ENCODE measurements at regions not wholly inside any gene's neighbourhood (a gene's known extent, or its start where the extent isn't known, plus 50 kb on each side); places are given as distances from the start of the nearest gene placed in this dataset.

DNA sequence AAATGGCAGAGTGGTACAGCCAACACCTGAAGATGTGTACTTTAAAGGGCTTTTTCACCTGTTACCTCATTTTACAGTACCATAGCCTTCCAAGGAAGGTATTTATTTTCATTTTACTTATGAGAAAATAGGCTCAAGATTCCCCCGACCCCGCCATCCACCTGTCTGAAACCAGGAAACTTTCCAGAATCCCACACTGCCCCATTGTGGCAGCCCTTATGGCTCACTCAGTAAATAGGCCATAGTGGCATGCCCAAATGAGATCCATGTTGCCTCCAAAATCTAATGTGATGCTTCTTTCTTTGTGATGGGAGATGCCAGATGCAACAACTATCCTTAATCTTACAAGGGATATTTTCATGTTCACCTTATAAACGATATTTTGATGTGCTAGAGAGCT lies 97.8 kb downstream of the EBNA1BP2 start:
- DNase-seq (no peak), ATAC-seq (no peak)
- H3K36me3 ChIP-seq (replicated peaks in 1 of 2; ENCODE audit: insufficient read depth in 1 of 2, low read depth in 2 of 2) = no peaks in the 10 kb centered on the region
- H3K27me3 ChIP-seq = no peaks in the 10 kb centered on the region
- TF ChIP-seq POLR2A (IDR thresholded peaks at IDR 0.05) = no peak
- TF ChIP-seq, protein P1, sequence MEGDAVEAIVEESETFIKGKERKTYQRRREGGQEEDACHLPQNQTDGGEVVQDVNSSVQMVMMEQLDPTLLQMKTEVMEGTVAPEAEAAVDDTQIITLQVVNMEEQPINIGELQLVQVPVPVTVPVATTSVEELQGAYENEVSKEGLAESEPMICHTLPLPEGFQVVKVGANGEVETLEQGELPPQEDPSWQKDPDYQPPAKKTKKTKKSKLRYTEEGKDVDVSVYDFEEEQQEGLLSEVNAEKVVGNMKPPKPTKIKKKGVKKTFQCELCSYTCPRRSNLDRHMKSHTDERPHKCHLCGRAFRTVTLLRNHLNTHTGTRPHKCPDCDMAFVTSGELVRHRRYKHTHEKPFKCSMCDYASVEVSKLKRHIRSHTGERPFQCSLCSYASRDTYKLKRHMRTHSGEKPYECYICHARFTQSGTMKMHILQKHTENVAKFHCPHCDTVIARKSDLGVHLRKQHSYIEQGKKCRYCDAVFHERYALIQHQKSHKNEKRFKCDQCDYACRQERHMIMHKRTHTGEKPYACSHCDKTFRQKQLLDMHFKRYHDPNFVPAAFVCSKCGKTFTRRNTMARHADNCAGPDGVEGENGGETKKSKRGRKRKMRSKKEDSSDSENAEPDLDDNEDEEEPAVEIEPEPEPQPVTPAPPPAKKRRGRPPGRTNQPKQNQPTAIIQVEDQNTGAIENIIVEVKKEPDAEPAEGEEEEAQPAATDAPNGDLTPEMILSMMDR (IDR thresholded peaks at IDR 0.05) = peak in 1 of 7 experiments; percentile 11
- WGBS, 2 donors = 74 to 75% methylated on average over 3 of the region's 3 CpGs
- peaks cover 10% of the 10 kb centered on the region for H3K4me1 ChIP-seq
- no peak overlapping the region for H3K4me3 ChIP-seq
- H3K9me3 ChIP-seq = no peaks in the 10 kb centered on the region
- no peak overlapping the region for H3K27ac ChIP-seq
- intact Hi-C loops (cut with DNase I) = loop anchor here (5.0 kb wide), 1 partner anchor 162 kb away; no protein-coding TSS in a partner anchor

DNA sequence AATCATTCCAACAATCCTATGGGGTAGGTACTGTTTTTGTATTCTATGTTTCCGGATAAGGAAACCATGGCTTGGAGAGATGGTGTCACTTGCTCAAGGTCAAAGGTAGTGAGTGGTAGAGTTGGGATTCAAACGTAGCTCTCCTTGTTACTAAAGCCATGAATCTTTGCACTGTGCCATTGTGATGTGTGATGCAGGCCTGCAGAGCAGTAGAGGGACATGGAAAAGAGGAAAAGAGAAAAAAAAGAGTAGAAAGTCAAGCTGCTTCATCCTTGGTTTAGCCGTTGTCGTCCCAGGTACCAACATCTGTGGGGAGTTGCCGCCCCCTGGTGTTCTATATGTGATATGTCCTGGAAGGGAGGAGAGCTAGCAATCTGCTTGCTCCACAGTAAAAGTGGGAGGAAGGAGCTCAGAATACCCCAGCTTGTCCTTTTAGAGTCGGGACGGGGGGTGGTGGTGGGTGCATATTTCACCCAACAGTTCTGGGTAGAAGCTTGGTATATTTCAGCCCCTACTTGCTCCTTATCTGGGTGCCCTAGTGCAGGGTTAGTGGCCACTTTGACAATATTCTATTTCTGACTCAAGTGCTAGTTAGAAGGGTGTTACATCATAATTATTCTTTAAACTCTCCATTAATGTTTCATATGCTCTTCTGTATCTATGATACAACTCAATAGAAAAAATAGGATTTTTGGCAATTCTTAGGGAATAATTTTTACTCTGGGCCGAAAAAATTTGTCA lies 98.4 kb downstream of the EBNA1BP2 start:
- no peak overlapping the region for H3K4me3 ChIP-seq
- 16% methylated on average over 8 of the region's 8 CpGs for WGBS, 2 donors
- H3K27ac ChIP-seq = no peak overlapping the region
- no peak for TF ChIP-seq POLR2A (IDR thresholded peaks at IDR 0.05)
- TF ChIP-seq, protein P1 (IDR thresholded peaks at IDR 0.05) = peak; percentile 33 to 94 (median 91)
- H3K27me3 ChIP-seq = no peaks in the 10 kb centered on the region
- peak; percentile 82 for ATAC-seq
- no peaks in the 10 kb centered on the region for H3K36me3 ChIP-seq (replicated peaks in 1 of 2; ENCODE audit: insufficient read depth in 1 of 2, low read depth in 2 of 2)
- intact Hi-C loops (cut with DNase I) = loop anchor here (5.0 kb wide), 1 partner anchor 161 kb away; no protein-coding TSS in a partner anchor
- no peaks in the 10 kb centered on the region for H3K9me3 ChIP-seq
- DNase-seq = peak; percentile 77 to 82 (median 80)
- H3K4me1 ChIP-seq = peaks cover 16% of the 10 kb centered on the region

DNA sequence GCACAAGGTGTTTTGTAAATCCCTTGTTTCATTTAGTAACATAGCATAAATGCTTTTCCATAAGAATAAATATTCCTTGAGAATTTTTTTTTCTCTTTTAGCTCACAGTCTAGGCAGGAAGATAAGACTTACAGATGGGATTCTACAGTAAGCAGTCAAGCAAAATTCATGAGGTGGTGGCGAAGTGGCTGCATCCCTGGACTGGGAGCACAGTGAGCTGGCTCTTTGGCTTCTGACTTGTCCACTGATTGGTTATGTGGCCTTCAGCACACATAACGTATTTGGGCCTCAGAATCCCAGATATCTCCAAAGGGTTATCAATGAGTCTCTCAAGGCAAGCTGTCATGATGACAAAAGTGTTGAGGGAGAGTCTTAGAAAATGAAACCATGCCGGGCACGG lies 99.8 kb downstream of the EBNA1BP2 start:
- no peak overlapping the region for H3K4me3 ChIP-seq
- H3K36me3 ChIP-seq (replicated peaks in 1 of 2; ENCODE audit: insufficient read depth in 1 of 2, low read depth in 2 of 2) = no peaks in the 10 kb centered on the region
- H3K9me3 ChIP-seq = no peaks in the 10 kb centered on the region
- intact Hi-C loops (cut with DNase I) = loop anchor here (5.0 kb wide), 1 partner anchor 160 kb away; no protein-coding TSS in a partner anchor
- DNase-seq (no peak), ATAC-seq (no peak)
- no peak overlapping the region for H3K27ac ChIP-seq
- 66 to 75% methylated on average over 4 of the region's 4 CpGs for WGBS, 2 donors
- H3K4me1 ChIP-seq = peaks cover 25% of the 10 kb centered on the region
- TF ChIP-seq POLR2A (IDR thresholded peaks at IDR 0.05) = no peak
- TF ChIP-seq, protein P1 (IDR thresholded peaks at IDR 0.05) = no peak
- no peaks in the 10 kb centered on the region for H3K27me3 ChIP-seq

DNA sequence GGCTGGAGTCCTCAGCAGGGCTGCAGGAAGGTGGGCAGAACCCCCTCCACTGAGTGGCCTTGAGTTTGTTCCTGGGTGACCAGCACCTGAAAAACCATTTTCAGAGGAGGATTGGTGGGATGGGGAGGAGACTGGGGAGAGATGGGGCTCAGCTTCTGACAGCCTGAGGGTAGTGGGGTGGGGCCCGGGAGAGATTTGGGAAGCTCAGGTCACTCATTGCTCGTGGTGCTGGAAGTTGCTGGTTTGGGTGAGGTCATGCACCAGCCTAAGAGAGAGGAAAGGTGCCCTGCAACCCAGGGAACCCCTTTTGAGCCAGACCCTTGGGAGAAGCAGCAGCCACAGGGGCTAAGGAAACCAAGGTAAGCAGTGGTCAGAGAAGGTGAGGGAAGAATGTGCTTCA lies 100.8 kb downstream of the EBNA1BP2 start:
- no peaks in the 10 kb centered on the region for H3K27me3 ChIP-seq
- peaks cover 25% of the 10 kb centered on the region for H3K4me1 ChIP-seq
- WGBS, 2 donors = 75 to 77% methylated on average over 2 of the region's 2 CpGs
- no peak for DNase-seq
- TF ChIP-seq, protein P1 (IDR thresholded peaks at IDR 0.05) = no peak
- TF ChIP-seq POLR2A (IDR thresholded peaks at IDR 0.05) = no peak
- no peak overlapping the region for H3K4me3 ChIP-seq
- H3K27ac ChIP-seq = no peak overlapping the region
- H3K36me3 ChIP-seq (replicated peaks in 1 of 2; ENCODE audit: insufficient read depth in 1 of 2, low read depth in 2 of 2) = no peaks in the 10 kb centered on the region
- intact Hi-C loops (cut with DNase I) = loop anchor here (5.0 kb wide), 1 partner anchor 159 kb away; no protein-coding TSS in a partner anchor
- no peak for ATAC-seq
- no peaks in the 10 kb centered on the region for H3K9me3 ChIP-seq

All from body of pancreas (tissue), 4 donors.